ENCODE measurements at regions not wholly inside any gene's neighbourhood (a gene's known extent, or its start where the extent isn't known, plus 50 kb on each side); places are given as distances from the start of the nearest gene placed in this dataset.

DNA sequence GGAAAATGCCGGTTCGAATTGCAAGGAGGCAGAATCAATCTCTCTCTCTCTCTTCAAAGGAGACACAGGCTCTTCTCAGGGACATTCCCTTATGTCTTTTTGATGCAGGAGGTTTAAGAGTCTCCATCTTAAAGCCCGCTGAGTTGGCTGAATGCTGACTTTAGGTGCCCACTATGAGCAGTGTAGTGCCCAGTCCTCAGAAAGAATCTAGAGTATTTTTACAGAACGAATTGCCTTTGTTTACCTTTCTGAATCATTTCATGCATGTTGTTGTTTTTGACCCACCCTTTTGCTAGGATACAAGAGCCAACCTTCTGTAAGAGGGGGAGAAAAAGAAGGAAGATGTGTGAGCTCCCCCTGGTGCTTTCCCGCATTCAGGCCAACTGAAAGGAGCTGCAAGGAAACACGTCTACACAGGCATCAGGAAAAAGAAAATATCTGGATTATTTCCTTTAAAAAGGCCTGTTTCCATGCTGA, 193.5 kb upstream of the TCF4 start:
- TF ChIP-seq, protein P1, sequence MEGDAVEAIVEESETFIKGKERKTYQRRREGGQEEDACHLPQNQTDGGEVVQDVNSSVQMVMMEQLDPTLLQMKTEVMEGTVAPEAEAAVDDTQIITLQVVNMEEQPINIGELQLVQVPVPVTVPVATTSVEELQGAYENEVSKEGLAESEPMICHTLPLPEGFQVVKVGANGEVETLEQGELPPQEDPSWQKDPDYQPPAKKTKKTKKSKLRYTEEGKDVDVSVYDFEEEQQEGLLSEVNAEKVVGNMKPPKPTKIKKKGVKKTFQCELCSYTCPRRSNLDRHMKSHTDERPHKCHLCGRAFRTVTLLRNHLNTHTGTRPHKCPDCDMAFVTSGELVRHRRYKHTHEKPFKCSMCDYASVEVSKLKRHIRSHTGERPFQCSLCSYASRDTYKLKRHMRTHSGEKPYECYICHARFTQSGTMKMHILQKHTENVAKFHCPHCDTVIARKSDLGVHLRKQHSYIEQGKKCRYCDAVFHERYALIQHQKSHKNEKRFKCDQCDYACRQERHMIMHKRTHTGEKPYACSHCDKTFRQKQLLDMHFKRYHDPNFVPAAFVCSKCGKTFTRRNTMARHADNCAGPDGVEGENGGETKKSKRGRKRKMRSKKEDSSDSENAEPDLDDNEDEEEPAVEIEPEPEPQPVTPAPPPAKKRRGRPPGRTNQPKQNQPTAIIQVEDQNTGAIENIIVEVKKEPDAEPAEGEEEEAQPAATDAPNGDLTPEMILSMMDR (conservative IDR thresholded peaks at IDR 0.05 in 1 of 2, IDR thresholded peaks at IDR 0.05 in 1 of 2; ENCODE audit: low read depth in 1 of 2, low read length in 2 of 2) = peak; percentile 83 to 91
- no peak for TF ChIP-seq EZH2 (IDR thresholded peaks at IDR 0.05; ENCODE audit: low read length, missing control alignments)

Data from fibroblast of lung (primary cell).